Type B pancreatic cell (in vitro differentiated cells): ENCODE measurements at regions not wholly inside any gene's neighbourhood (a gene's known extent, or its start where the extent isn't known, plus 50 kb on each side); places are given as distances from the start of the nearest gene placed in this dataset.
"Not testable (repeated sequence)": the region's sequence is repeated elsewhere in the genome, so short reads cannot be mapped to it uniquely, and the experiment has no call there.

Experiments
- DNase-seq: peaks from one replicate; pipeline ENCODE4 v3.0.0; 2021; ENCODE audit warnings: mixed read lengths; ENCODE audit not compliant: unreplicated experiment; ENCODE audit errors: extremely low spot score
- H3K27ac Mint-ChIP-seq: 2 replicates; pipeline ENCODE4 v1.8.0; 2021; ENCODE audit warnings: mild to moderate bottlenecking, mixed read lengths
- H3K27me3 Mint-ChIP-seq: 2 replicates; pipeline ENCODE4 v1.8.0; 2021; ENCODE audit warnings: mixed read lengths
- H3K36me3 Mint-ChIP-seq: 2 replicates; pipeline ENCODE4 v1.8.0; 2021; ENCODE audit warnings: mixed read lengths
- H3K4me1 Mint-ChIP-seq: one replicate; pipeline ENCODE4 v1.8.0; 2021; ENCODE audit warnings: mixed read lengths; ENCODE audit not compliant: unreplicated experiment
- H3K4me3 Mint-ChIP-seq: 2 replicates; pipeline ENCODE4 v1.8.0; 2021; ENCODE audit warnings: mild to moderate bottlenecking, mixed read lengths
- H3K9me3 Mint-ChIP-seq: 2 replicates; pipeline ENCODE4 v1.8.0; 2021; ENCODE audit warnings: mixed read lengths
- TF ChIP-seq, protein P1 (sequence below): fragments of 200-600 bp; sonication (generic); conservative IDR thresholded peaks from 2 replicates; pipeline ENCODE4 v1.5.0; 2021; ENCODE audit warnings: antibody characterized with exemption, mild to moderate bottlenecking

DNA sequence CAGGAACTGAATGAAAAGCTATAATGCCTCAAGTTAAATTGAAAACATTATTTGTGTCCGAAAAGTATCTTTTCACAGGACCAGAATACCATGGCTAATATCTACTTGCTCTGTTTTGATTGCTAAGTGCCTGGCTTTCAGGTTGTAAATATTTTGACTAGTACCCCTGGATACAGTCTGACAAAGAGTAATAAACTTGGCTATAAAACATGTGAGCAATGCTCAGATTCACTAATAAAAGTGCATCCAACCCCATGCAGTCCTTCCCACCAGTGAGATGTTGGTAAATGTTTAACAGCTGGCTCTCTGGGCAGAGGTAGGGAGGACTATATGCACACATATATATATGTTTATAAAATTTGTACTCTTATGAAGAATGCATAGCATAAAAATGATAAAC lies 281.8 kb upstream of the TGFBR2 start:
- Mint-ChIP-seq H3K27me3 (no peaks in the 10 kb centered on the region), H3K36me3 (peaks cover 3% of the 10 kb centered on the region), H3K9me3 (peaks cover 4% of the 10 kb centered on the region), H3K4me1 (peaks cover 7% of the 10 kb centered on the region), H3K4me3 (no peak overlapping the region), H3K27ac (no peak overlapping the region)
- DNase-seq = no peak
- TF ChIP-seq, protein P1, sequence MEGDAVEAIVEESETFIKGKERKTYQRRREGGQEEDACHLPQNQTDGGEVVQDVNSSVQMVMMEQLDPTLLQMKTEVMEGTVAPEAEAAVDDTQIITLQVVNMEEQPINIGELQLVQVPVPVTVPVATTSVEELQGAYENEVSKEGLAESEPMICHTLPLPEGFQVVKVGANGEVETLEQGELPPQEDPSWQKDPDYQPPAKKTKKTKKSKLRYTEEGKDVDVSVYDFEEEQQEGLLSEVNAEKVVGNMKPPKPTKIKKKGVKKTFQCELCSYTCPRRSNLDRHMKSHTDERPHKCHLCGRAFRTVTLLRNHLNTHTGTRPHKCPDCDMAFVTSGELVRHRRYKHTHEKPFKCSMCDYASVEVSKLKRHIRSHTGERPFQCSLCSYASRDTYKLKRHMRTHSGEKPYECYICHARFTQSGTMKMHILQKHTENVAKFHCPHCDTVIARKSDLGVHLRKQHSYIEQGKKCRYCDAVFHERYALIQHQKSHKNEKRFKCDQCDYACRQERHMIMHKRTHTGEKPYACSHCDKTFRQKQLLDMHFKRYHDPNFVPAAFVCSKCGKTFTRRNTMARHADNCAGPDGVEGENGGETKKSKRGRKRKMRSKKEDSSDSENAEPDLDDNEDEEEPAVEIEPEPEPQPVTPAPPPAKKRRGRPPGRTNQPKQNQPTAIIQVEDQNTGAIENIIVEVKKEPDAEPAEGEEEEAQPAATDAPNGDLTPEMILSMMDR = no peak

DNA sequence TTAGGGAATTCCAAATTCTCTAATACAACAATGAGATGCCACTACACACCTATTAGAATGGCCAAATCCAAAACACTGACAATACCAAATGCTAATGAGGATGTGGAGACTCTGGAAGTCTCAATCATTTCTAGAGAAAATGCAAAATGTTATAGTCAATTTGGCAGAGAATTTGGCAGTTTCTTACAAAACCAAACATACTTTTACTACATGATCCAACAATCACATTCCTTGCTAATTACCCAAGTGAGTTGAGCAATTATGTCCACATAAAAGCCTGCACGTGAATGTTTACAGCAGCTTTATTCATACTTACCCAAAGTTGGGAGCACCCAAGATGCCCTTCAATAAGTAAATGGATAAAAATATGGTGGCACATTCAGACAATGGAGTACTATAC lies 278.4 kb upstream of the TGFBR2 start:
- not testable (repeated sequence) for DNase-seq, H3K36me3 Mint-ChIP-seq, H3K27ac Mint-ChIP-seq, H3K4me3 Mint-ChIP-seq, H3K27me3 Mint-ChIP-seq, H3K9me3 Mint-ChIP-seq
- H3K4me1 Mint-ChIP-seq = peaks cover 11% of the 10 kb centered on the region

DNA sequence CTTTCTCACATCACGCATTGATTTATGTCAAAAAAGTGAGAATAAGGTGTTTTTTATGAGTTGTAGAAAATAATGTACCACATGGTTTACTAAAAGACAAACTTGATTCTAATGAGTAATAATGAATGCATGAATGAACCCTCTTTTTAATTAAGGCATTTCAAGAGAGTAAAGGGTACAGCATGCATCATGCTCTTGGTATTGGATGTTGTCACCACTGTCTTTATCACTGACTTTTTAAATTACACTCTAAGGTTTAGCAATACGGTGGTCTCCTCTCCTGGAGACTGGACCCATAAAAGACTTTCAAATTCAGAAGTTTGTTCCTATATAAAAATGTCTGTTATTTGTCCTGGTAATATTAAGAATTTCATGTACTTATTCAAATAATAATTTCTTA lies 277.5 kb upstream of the TGFBR2 start:
- not testable (repeated sequence) for H3K27ac Mint-ChIP-seq, H3K27me3 Mint-ChIP-seq, H3K36me3 Mint-ChIP-seq, H3K9me3 Mint-ChIP-seq, H3K4me3 Mint-ChIP-seq, DNase-seq
- H3K4me1 Mint-ChIP-seq = peaks cover 14% of the 10 kb centered on the region

DNA sequence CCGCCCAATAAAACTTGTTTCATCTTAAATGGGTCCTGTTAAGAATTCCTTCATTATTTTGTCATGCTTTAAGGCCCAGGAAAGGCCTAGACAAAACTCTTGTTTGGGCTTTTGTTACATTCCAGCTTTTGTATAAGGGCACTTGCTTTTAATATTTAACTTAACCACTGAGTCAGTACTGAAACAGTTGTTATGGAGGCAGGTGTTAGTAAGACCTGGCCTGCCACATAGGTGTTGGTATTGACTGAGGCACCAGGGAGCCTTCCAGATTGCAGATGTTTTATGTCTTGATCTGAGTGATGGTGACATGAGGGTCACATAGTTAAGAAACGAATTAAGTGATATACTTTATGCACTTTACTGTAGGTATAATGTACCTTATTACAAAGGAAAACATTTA lies 274.9 kb upstream of the TGFBR2 start:
- H3K4me1 Mint-ChIP-seq = peaks cover 10% of the 10 kb centered on the region
- no peaks in the 10 kb centered on the region for H3K9me3 Mint-ChIP-seq
- DNase-seq = no peak
- TF ChIP-seq, protein P1 = no peak
- H3K27ac Mint-ChIP-seq = no peak overlapping the region
- H3K36me3 Mint-ChIP-seq = no peaks in the 10 kb centered on the region
- H3K4me3 Mint-ChIP-seq = no peak overlapping the region
- H3K27me3 Mint-ChIP-seq = no peaks in the 10 kb centered on the region

DNA sequence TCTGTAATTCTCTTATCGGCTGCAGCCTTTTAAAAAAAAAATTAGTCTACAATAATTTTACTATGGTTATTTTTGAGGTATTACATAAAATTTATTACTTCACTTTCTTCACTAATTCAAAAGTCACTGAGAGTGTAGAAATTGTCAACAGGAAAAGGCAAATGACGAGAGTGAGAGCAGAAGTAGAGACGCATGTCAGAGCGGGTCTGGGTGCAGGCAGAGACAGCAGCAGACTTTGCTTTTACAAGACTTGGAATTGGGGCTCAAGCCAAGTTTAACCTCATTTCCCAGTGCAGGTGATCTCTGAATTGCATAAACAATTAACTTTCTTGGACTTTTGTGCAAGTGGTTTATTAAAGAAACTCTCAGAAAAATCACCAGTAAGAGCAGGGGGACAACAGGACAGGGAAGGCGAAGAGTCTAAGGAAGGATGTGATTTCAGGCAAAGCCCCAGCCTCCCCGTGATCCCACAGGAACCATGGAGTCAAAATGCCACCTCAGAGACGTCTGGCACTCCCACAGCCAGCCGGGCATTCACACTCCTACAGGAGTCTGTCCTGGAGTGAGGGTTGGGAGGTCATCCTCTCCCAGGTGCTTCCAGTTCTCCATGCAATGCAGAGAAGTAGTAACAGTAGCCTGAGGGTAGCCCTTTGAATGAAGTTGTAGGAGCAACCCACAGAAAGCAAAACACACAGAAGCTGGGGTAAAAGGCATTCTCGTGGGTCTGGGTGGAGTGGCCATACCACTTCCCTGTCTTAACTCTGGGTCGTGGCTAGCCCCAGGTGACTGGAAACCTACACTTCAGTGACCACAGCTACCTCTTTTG lies 274.0 kb upstream of the TGFBR2 start:
- no peak for DNase-seq
- Mint-ChIP-seq H3K36me3 (no peaks in the 10 kb centered on the region), H3K9me3 (no peaks in the 10 kb centered on the region), H3K4me3 (no peak overlapping the region), H3K27ac (no peak overlapping the region), H3K4me1 (peaks cover 10% of the 10 kb centered on the region), H3K27me3 (no peaks in the 10 kb centered on the region)
- TF ChIP-seq, protein P1 = no peak

DNA sequence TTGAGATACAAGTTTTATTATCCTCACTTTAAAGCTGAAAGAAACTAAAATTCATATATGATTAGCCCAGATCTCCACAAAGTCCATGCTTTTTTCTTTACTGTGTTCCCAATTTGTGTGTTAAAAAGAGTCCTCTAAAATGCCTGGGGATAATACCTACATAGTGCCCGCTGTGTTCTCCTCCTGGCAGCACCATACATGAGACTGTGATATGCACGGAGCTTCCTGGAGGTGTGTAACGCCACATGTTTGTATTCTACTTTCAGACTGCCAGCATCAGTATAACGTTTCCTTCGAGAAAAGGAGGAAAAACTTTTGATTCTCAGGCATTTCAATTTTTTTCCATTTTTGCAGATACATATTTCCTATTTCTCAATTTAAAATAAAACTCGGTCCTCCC lies 273.3 kb upstream of the TGFBR2 start:
- DNase-seq = no peak
- Mint-ChIP-seq H3K27me3 (no peaks in the 10 kb centered on the region), H3K4me1 (peaks cover 10% of the 10 kb centered on the region), H3K9me3 (no peaks in the 10 kb centered on the region), H3K4me3 (no peak overlapping the region), H3K27ac (no peak overlapping the region), H3K36me3 (no peaks in the 10 kb centered on the region)
- TF ChIP-seq, protein P1 = no peak

DNA sequence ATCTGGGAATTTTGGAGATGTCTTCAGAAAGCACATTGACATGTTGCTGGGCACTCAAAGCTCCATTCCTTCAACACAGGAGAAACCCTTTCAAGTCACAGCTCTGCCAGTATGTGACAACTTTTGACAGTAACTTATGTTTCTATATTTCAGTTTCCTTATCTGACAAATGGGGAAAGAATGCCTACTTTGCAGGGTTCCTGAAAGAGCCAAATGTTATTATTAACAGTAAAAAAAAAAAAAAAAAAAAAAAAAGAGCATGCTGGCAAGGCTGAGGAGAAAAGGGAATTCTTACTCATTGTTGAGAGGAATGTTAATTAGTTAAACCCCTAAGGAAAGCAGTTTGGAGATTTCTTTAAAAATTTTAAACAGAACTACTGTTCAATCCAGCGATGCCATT lies 272.5 kb upstream of the TGFBR2 start:
- TF ChIP-seq, protein P1 = no peak
- Mint-ChIP-seq H3K9me3 (no peaks in the 10 kb centered on the region), H3K27ac (no peak overlapping the region), H3K4me1 (peaks cover 10% of the 10 kb centered on the region), H3K4me3 (no peak overlapping the region), H3K36me3 (no peaks in the 10 kb centered on the region), H3K27me3 (no peaks in the 10 kb centered on the region)
- DNase-seq = no peak
